Ishikawa (cell line): ENCODE measurements at regions not wholly inside any gene's neighbourhood (a gene's known extent, or its start where the extent isn't known, plus 50 kb on each side); places are given as distances from the start of the nearest gene placed in this dataset.

Source experiments
- CEBPB ChIP-seq: IDR thresholded peaks from 2 replicates; pipeline ENCODE4 v1.6.1; 2012
- CREB1 ChIP-seq: IDR thresholded peaks from 2 replicates; pipeline ENCODE4 v1.6.1; 2012; ENCODE audit warnings: low read depth
- EGR1 ChIP-seq: IDR thresholded peaks from 2 replicates; pipeline ENCODE4 v1.6.1; 2012
- EP300 ChIP-seq: IDR thresholded peaks from 2 replicates; pipeline ENCODE4 v1.6.1; 2012; ENCODE audit warnings: borderline replicate concordance
- FOXM1 ChIP-seq: IDR thresholded peaks from 2 replicates; pipeline ENCODE4 v1.6.1; 2012; ENCODE audit warnings: low read depth, borderline replicate concordance
- NFIC ChIP-seq: IDR thresholded peaks from 2 replicates; pipeline ENCODE4 v1.6.1; 2012
- RAD21 ChIP-seq: IDR thresholded peaks from 2 replicates; pipeline ENCODE4 v1.6.1; 2012; ENCODE audit warnings: low read depth
- TAF1 ChIP-seq: IDR thresholded peaks from 2 replicates; pipeline ENCODE4 v1.6.1; 2012; ENCODE audit warnings: low read depth, mild to moderate bottlenecking
- TEAD4 ChIP-seq: IDR thresholded peaks from 2 replicates; pipeline ENCODE4 v1.6.1; 2012
- YY1 ChIP-seq: IDR thresholded peaks from 2 replicates; pipeline ENCODE4 v1.6.1; 2012; ENCODE audit warnings: low read depth
- ZBTB7A ChIP-seq: IDR thresholded peaks from 2 replicates; pipeline ENCODE4 v1.6.1; 2012; ENCODE audit warnings: low read depth
- TF ChIP-seq, protein P1 (sequence below): IDR thresholded peaks from 2 replicates; pipeline ENCODE4 v1.6.1; 2012
- TF ChIP-seq, protein P2 (sequence below): IDR thresholded peaks from 2 replicates; pipeline ENCODE4 v1.6.1; 2012; ENCODE audit warnings: low read depth, mild to moderate bottlenecking

DNA sequence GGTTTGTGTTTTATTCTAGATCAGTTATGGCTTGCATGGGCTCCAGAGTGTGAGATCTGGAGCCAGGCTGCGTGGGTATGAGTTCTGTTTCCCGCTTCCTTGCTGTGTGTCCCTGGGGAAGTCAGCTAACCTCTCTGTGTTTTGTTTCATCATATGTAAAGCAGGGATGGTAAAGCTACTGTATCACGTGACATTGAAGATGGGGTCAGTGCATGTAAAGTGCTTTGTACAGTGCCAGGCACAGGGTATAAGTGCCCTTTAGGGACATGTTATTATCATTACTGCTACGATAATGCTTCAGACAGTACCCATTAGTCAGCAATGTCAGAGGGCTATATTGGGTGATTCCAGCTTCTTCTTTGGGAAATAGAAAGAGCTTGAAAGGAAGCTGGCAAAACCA is 186.2 kb downstream of the FOXL1 start:
- TF ChIP-seq, protein P1, sequence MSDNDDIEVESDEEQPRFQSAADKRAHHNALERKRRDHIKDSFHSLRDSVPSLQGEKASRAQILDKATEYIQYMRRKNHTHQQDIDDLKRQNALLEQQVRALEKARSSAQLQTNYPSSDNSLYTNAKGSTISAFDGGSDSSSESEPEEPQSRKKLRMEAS = no peak
- TF ChIP-seq EP300 (no peak), EGR1 (no peak), ZBTB7A (no peak), CREB1 (no peak), TEAD4 (no peak), NFIC (no peak), TAF1 (no peak), YY1 (no peak), RAD21 (no peak), CEBPB (no peak), FOXM1 (no peak)
- TF ChIP-seq, protein P2, sequence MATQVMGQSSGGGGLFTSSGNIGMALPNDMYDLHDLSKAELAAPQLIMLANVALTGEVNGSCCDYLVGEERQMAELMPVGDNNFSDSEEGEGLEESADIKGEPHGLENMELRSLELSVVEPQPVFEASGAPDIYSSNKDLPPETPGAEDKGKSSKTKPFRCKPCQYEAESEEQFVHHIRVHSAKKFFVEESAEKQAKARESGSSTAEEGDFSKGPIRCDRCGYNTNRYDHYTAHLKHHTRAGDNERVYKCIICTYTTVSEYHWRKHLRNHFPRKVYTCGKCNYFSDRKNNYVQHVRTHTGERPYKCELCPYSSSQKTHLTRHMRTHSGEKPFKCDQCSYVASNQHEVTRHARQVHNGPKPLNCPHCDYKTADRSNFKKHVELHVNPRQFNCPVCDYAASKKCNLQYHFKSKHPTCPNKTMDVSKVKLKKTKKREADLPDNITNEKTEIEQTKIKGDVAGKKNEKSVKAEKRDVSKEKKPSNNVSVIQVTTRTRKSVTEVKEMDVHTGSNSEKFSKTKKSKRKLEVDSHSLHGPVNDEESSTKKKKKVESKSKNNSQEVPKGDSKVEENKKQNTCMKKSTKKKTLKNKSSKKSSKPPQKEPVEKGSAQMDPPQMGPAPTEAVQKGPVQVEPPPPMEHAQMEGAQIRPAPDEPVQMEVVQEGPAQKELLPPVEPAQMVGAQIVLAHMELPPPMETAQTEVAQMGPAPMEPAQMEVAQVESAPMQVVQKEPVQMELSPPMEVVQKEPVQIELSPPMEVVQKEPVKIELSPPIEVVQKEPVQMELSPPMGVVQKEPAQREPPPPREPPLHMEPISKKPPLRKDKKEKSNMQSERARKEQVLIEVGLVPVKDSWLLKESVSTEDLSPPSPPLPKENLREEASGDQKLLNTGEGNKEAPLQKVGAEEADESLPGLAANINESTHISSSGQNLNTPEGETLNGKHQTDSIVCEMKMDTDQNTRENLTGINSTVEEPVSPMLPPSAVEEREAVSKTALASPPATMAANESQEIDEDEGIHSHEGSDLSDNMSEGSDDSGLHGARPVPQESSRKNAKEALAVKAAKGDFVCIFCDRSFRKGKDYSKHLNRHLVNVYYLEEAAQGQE = no peak
